GM12874 (cell line): ENCODE measurements at regions not wholly inside any gene's neighbourhood (a gene's known extent, or its start where the extent isn't known, plus 50 kb on each side); places are given as distances from the start of the nearest gene placed in this dataset.

Experiments used
- TF ChIP-seq, protein P1 (sequence below): IDR thresholded peaks from 2 replicates; pipeline ENCODE4 v1.5.1; 2011; ENCODE audit warnings: low read depth, mild to moderate bottlenecking, control low read depth, low read length, moderate library complexity; ENCODE audit not compliant: insufficient read depth

DNA sequence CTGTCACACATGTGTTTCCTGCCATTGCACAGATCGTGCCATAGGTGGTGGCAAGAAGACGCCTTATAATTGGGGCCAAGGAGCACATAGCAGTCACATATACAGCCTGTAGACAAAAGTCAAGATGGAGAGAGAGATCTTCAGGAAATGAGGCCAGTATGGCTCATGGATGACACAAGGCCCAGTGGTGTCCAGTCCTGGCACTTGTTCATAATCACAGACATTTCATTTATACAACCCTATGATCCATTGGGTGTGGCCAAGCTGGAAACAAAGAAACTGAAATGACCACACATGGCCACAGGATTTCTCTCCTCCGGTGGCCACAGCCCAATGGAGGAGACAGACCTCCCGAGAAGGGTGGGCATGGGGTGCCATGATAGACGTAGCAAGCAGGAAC lies 78.5 kb upstream of the KAZN start:
- TF ChIP-seq, protein P1, sequence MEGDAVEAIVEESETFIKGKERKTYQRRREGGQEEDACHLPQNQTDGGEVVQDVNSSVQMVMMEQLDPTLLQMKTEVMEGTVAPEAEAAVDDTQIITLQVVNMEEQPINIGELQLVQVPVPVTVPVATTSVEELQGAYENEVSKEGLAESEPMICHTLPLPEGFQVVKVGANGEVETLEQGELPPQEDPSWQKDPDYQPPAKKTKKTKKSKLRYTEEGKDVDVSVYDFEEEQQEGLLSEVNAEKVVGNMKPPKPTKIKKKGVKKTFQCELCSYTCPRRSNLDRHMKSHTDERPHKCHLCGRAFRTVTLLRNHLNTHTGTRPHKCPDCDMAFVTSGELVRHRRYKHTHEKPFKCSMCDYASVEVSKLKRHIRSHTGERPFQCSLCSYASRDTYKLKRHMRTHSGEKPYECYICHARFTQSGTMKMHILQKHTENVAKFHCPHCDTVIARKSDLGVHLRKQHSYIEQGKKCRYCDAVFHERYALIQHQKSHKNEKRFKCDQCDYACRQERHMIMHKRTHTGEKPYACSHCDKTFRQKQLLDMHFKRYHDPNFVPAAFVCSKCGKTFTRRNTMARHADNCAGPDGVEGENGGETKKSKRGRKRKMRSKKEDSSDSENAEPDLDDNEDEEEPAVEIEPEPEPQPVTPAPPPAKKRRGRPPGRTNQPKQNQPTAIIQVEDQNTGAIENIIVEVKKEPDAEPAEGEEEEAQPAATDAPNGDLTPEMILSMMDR, result no peak

DNA sequence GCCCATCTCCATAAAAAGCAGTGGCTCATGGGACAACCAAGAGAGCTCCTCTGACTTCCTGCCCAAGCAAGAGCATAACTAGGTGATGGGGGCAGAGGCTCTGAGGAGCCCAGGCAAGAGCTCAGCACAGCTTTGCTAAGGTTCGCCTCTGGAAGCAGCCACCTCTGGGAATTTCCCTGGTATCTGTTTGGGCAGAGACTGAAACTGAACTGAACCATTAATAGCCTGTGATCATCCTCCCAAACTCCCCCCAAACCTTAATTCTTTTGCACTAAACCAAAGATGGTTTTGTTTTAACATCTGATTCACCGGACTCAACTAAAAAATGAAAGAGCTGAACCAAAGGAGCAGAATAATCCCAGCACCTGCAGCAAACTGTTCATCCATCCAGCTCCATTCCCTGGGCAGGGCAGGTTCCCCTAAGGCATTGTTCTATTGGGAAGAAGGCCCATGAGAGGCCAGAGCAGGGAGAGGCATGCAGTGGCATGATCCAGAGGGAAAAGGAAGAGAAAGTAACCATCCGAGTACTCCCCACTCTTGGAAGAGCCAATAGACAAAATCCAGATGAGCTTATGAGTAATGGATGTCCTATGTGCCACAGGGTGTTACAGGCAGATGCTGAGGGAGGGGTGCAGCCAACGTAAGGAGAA lies 77.8 kb upstream of the KAZN start:
- TF ChIP-seq, protein P1, result no peak

DNA sequence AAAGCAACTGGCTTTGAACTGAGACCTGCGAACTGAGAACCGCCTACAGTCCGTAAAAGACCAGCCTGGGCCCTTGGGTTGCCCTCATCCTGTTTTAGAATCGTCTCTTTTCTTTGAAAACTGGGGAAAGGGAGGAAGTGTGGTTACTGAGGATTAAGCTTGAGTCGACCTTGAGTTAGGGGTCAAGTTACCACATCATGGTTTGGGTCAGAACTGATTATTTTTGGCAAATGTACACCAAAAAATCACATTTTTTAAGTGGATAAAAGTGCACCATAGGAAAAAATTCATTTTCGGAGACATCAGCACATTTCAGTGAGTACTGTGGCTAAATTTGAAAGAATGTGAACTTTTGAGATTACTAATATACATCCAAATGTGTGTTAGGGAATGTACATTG lies 76.9 kb upstream of the KAZN start:
- TF ChIP-seq, protein P1, result no peak

DNA sequence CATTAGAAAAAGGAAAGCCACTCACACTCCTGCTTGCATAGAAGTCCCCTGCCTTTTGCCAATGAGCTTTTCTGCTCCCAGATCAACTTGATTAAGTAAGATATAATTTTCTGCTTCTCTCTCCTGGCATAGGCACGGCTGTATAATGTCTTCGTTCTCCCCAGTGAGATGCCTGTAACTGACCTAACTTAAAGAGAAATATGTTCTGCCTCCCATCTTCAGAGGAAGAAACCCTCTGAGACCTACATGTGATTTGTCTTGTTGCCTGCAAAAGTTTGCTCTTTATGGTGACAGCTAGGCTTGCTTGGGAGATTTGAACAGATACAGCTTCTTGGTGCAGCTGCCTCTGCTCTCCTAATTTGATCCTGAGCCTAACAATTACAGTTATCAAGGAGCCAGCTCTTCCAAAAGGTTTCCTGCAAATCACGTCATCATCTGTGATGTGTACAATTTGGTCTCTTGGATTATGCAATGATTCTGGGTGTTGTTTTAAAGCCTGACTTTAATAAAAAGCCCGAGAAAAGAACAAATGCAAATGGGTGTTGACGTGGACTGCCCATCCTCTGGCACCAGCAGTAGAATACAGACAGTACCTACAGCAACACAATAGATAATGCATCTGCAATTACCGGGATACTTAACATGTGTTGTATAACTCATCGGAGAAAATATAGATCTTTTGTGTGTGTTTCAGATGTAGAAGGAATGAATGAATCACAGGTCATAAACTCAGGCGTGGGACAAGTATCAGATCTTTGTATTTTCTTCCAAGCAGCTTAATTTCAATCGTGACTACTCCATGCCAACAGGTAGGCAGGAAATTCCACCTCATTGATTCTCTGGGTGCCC lies 76.2 kb upstream of the KAZN start:
- TF ChIP-seq, protein P1, result no peak

DNA sequence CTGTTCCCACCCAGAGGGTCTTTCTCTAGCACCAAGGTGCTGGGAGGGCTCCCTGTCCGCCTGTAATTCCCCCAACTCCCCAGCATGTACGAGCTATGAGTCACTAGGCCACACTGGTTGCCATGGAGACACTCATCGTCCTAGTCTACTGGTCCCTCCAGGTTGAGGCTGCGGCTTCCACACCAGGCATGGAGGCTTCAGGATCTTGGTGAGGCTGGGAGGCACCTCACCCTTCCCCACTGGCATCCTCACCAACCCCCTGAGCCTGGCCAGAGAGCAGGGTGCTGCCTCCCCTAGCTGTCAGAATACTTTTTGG lies 75.6 kb upstream of the KAZN start:
- TF ChIP-seq, protein P1, result no peak

DNA sequence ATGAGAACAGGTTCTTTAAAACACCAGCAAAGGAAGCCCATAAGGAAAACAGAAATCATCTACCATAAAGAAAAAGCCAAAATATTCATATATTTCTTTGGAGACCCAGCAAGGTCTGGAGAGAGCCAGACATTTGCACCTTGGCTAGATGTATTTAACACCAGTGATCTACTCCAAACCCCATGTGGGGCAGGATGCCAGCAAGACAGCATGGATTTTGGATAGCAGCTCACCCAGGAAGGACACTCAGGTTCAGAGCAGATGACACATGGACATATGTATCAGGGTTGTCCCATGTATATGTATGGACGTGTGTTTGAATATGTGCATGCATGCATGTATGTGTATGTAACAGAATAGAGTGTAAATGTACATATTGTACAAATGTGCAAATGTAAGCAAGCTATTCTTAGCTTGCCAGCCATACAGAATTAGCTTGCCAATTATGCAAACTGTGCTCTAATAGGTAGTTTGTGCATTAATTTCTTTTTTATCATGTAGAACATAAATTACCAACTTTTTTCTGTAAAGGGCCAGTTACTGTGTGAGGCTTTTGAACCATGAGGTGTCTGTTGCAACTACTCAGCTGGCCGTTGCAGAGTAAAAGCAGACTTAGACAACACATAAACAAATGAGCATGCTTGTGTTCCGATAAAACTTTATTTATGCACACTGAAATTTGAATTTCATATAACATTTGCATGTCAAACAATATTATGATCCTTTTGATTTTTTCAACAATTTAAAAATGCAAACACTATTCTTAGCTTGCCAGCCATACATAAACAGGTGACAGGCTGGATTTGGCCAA lies 73.5 kb upstream of the KAZN start:
- TF ChIP-seq, protein P1, result no peak

DNA sequence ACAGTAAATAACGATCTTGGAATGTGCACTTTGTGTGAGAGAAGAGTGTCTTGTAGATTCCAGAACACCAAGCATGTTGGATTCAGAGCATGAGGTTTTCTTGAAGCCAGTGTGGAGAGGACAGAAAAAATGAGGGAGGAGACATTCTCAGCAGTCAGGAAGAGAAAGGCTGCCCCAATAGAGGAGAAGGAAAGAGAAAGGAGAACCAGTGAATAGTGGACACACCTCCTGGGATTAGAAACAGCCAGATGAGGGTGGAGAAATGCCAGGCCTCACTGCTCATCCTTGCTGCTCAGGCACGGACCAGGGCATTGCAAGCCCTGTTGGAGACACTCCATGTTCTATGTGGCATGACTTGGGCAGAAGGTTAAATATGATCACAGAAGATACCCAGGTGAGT lies 69.0 kb upstream of the KAZN start:
- TF ChIP-seq, protein P1, result no peak
